Right cardiac atrium (tissue), 5 donors: ENCODE measurements at regions not wholly inside any gene's neighbourhood (a gene's known extent, or its start where the extent isn't known, plus 50 kb on each side); places are given as distances from the start of the nearest gene placed in this dataset.

Experiments used
- ATAC-seq, 2 donors: fragments of 200-7000 bp; cut with Tn5 transposase; one replicate each; pipeline versions ENCODE4 v1.8.0 to v1.9.1; 2020; ENCODE audit warnings: moderate library complexity in 2 of 2, mild to moderate bottlenecking in 1 of 2
- DNase-seq, 3 donors: peaks; one replicate each; pipeline ENCODE4 v3.0.0-alpha.2; 2020
- H3K27ac ChIP-seq: one replicate; pipeline ENCODE4 v1.5.1; 2013; ENCODE audit warnings: mild to moderate bottlenecking, low read length, control low read depth, moderate library complexity
- H3K27me3 ChIP-seq: one replicate; pipeline ENCODE4 v1.6.1; 2013; ENCODE audit not compliant: control insufficient read depth, insufficient read depth
- H3K4me1 ChIP-seq: one replicate; pipeline ENCODE4 v1.6.1; 2013; ENCODE audit warnings: low read length; ENCODE audit not compliant: control insufficient read depth, insufficient read depth
- H3K4me3 ChIP-seq: one replicate; pipeline ENCODE4 v1.5.1; 2013; ENCODE audit warnings: low read length, control low read depth
- H3K9me3 ChIP-seq: one replicate; pipeline ENCODE4 v1.6.1; 2013; ENCODE audit warnings: low read length; ENCODE audit not compliant: control insufficient read depth
- WGBS: extraction: QIAGEN DNeasy Blood & Tissue Kit; methylation state at CpG from one replicate; pipeline ENCODE4 v1.1.7; 2013; 5-methylcytosine and 5-hydroxymethylcytosine counted together
- intact Hi-C, 4 donors: fragments of 100-400 bp; cut with DNase I; formaldehyde crosslinking; loops; one replicate each; pipeline versions ENCODE4 v1.11.0 to v1.14.0; 2022 to 2023
- donor health status: healthy with polysubstance abuse.
- donor health status: DM: no; HTN: yes; CAD: no.
- donor health status: DM: no; HTN: no; CAD: no.
- donor health status: DM: no; HTN: yes; CAD: no; lungs with severe emphysema.
- donor health status: DM: yes; HTN: yes; CAD: no.

GRCh38 chr3:159130108-159130507 is 328.3 kb downstream of the MFSD1 start:
- H3K27ac ChIP-seq: no peak overlapping the region
- no peak overlapping the region for H3K4me3 ChIP-seq
- H3K9me3 ChIP-seq: no peaks in the 10 kb centered on the region
- H3K4me1 ChIP-seq: no peaks in the 10 kb centered on the region
- intact Hi-C loops: no loop called here
- no peak for ATAC-seq
- 12% methylated on average over 1 of the region's 1 CpG for WGBS
- H3K27me3 ChIP-seq: no peaks in the 10 kb centered on the region
- DNase-seq: no peak

- no peak overlapping the region for H3K4me3 ChIP-seq
- DNase-seq: no peak
- no peaks in the 10 kb centered on the region for H3K27me3 ChIP-seq
- intact Hi-C loops: no loop called here
- H3K4me1 ChIP-seq: no peaks in the 10 kb centered on the region
- no peaks in the 10 kb centered on the region for H3K9me3 ChIP-seq
- H3K27ac ChIP-seq: no peak overlapping the region
- no peak for ATAC-seq
Measured at GRCh38 chr3:159131376-159131775, 329.5 kb downstream of the MFSD1 start.

GRCh38 chr3:159137949-159138348 is 336.1 kb downstream of the MFSD1 start:
- H3K4me3 ChIP-seq: no peak overlapping the region
- H3K4me1 ChIP-seq: no peaks in the 10 kb centered on the region
- no peak overlapping the region for H3K27ac ChIP-seq
- ATAC-seq: no peak
- H3K27me3 ChIP-seq: no peaks in the 10 kb centered on the region
- 53% methylated on average over 3 of the region's 3 CpGs for WGBS
- intact Hi-C loops: no loop called here
- no peak for DNase-seq
- H3K9me3 ChIP-seq: no peaks in the 10 kb centered on the region

- no peak overlapping the region for H3K27ac ChIP-seq
- H3K27me3 ChIP-seq: no peaks in the 10 kb centered on the region
- DNase-seq (no peak), ATAC-seq (no peak)
- no peaks in the 10 kb centered on the region for H3K4me1 ChIP-seq
- 85% methylated on average over 2 of the region's 2 CpGs for WGBS
- intact Hi-C loops: no loop called here
- no peak overlapping the region for H3K4me3 ChIP-seq
- H3K9me3 ChIP-seq: no peaks in the 10 kb centered on the region
Measured at GRCh38 chr3:159139326-159139725, 337.5 kb downstream of the MFSD1 start.

- 66% methylated on average over 2 of the region's 2 CpGs for WGBS
- H3K4me3 ChIP-seq: no peak overlapping the region
- no peaks in the 10 kb centered on the region for H3K27me3 ChIP-seq
- H3K27ac ChIP-seq: no peak overlapping the region
- intact Hi-C loops: no loop called here
- no peaks in the 10 kb centered on the region for H3K4me1 ChIP-seq
- H3K9me3 ChIP-seq: no peaks in the 10 kb centered on the region
- ATAC-seq (no peak), DNase-seq (no peak)
Measured at GRCh38 chr3:159144472-159144871, 342.6 kb downstream of the MFSD1 start.

- Histone ChIP-seq H3K4me3 (no peak overlapping the region), H3K4me1 (no peaks in the 10 kb centered on the region), H3K27me3 (no peaks in the 10 kb centered on the region), H3K9me3 (no peaks in the 10 kb centered on the region), H3K27ac (no peak overlapping the region)
- DNase-seq (no peak), ATAC-seq (no peak)
- intact Hi-C loops: no loop called here
Measured at GRCh38 chr3:159144891-159145290, 343.0 kb downstream of the MFSD1 start.

- H3K27me3 ChIP-seq: no peaks in the 10 kb centered on the region
- intact Hi-C loops: no loop called here
- H3K9me3 ChIP-seq: no peaks in the 10 kb centered on the region
- ATAC-seq (no peak), DNase-seq (no peak)
- WGBS: 72% methylated on average over 3 of the region's 3 CpGs
- no peaks in the 10 kb centered on the region for H3K4me1 ChIP-seq
- no peak overlapping the region for H3K4me3 ChIP-seq
- no peak overlapping the region for H3K27ac ChIP-seq
Measured at GRCh38 chr3:159146392-159146791, 344.5 kb downstream of the MFSD1 start.

GRCh38 chr3:159146856-159147435 is 345.1 kb downstream of the MFSD1 start:
- no peak overlapping the region for H3K4me3 ChIP-seq
- H3K27ac ChIP-seq: no peak overlapping the region
- no peaks in the 10 kb centered on the region for H3K27me3 ChIP-seq
- 49% methylated on average over 4 of the region's 4 CpGs for WGBS
- no peak for ATAC-seq
- H3K9me3 ChIP-seq: no peaks in the 10 kb centered on the region
- H3K4me1 ChIP-seq: no peaks in the 10 kb centered on the region
- no peak for DNase-seq
- intact Hi-C loops: no loop called here

GRCh38 chr3:159147813-159148212 is 346.0 kb downstream of the MFSD1 start:
- ATAC-seq: no peak
- intact Hi-C loops: no loop called here

GRCh38 chr3:159148466-159148865 is 346.6 kb downstream of the MFSD1 start:
- WGBS: 73% methylated on average over 1 of the region's 1 CpG
- Histone ChIP-seq H3K4me3 (no peak overlapping the region), H3K4me1 (no peaks in the 10 kb centered on the region), H3K27ac (no peak overlapping the region), H3K9me3 (no peaks in the 10 kb centered on the region), H3K27me3 (no peaks in the 10 kb centered on the region)
- intact Hi-C loops: no loop called here
- no peak for DNase-seq
- no peak for ATAC-seq

More at GRCh38 chr3:159147813-159148212, 346.0 kb downstream of the MFSD1 start:
- no peaks in the 10 kb centered on the region for H3K4me1 ChIP-seq
- H3K27ac ChIP-seq: no peak overlapping the region
- no peak for DNase-seq
- no peaks in the 10 kb centered on the region for H3K27me3 ChIP-seq
- WGBS: 76% methylated on average over 4 of the region's 4 CpGs
- H3K4me3 ChIP-seq: no peak overlapping the region
- H3K9me3 ChIP-seq: no peaks in the 10 kb centered on the region

GRCh38 chr3:159149131-159149530 is 347.3 kb downstream of the MFSD1 start:
- H3K27me3 ChIP-seq: no peaks in the 10 kb centered on the region
- no peaks in the 10 kb centered on the region for H3K4me1 ChIP-seq
- no peak overlapping the region for H3K4me3 ChIP-seq
- H3K9me3 ChIP-seq: no peaks in the 10 kb centered on the region
- 85% methylated on average over 7 of the region's 7 CpGs for WGBS
- DNase-seq (no peak), ATAC-seq (no peak)
- no peak overlapping the region for H3K27ac ChIP-seq
- intact Hi-C loops: no loop called here

- 72% methylated on average over 1 of the region's 1 CpG for WGBS
- H3K27ac ChIP-seq: no peak overlapping the region
- H3K27me3 ChIP-seq: no peaks in the 10 kb centered on the region
- ATAC-seq: no peak
- no peaks in the 10 kb centered on the region for H3K4me1 ChIP-seq
- no peak overlapping the region for H3K4me3 ChIP-seq
- intact Hi-C loops: no loop called here
- no peaks in the 10 kb centered on the region for H3K9me3 ChIP-seq
- DNase-seq: no peak
Measured at GRCh38 chr3:159149633-159150032, 347.8 kb downstream of the MFSD1 start.
